ENCODE measurements at regions not wholly inside any gene's neighbourhood (a gene's known extent, or its start where the extent isn't known, plus 50 kb on each side); places are given as distances from the start of the nearest gene placed in this dataset.
"Not testable (repeated sequence)": the region's sequence is repeated elsewhere in the genome, so short reads cannot be mapped to it uniquely, and the experiment has no call there.

DNA sequence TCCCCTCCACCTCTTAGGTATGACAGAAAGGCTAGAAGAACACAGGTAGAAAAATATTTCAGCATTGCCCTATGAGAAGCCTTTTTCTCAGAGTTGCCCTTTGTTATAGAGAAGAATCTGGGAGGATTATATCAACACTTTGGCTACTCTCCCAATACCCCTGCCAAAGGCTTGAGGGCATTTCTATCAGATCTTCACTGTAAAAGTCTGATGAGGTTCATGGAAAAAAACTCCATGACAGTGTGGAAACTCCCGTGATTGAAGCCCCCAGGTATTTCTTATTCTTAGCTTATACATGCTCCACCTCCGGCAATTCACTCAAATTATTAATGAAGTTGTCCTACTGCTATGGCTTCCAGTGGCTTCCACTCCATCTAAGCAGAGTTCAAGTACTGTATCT lies 753.6 kb downstream of the CENPC start:
- no peaks in the 10 kb centered on the region for H3K4me1 ChIP-seq (ENCODE audit: control insufficient read depth, insufficient read depth, low read length)
- H3K9ac ChIP-seq (ENCODE audit: low read length), result no peak overlapping the region
- no peak overlapping the region for H3K27ac ChIP-seq (ENCODE audit: low read depth, low read length)
- no peak overlapping the region for H3K4me3 ChIP-seq (ENCODE audit: low read depth, low read length)
- H3K36me3 ChIP-seq (ENCODE audit: control insufficient read depth, insufficient read depth, low read length), result no peaks in the 10 kb centered on the region
- no peaks in the 10 kb centered on the region for H3K27me3 ChIP-seq (ENCODE audit: control insufficient read depth, insufficient read depth, low read length)
- H3K9me3 ChIP-seq (ENCODE audit: control insufficient read depth, insufficient read depth, low read depth, low read length), result no peaks in the 10 kb centered on the region

DNA sequence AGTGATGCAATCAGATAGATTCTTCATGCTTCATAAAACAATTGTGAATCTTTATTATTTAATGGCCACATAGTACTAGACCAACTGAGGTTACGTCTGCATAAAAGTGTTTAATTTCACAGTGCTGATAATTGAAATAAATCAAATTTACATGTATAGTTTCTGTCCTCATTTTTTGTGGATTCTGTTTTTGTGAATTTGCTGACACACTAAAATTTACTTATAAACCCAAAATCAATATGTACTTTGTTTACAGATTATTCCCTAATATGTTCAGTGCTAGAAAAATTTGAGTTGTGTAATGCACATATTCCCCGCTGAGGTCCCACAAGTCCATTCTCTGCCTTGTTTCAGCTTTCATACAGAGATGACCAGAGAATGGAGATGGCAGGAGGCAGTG lies 759.8 kb downstream of the CENPC start:
- no peaks in the 10 kb centered on the region for H3K36me3 ChIP-seq (ENCODE audit: control insufficient read depth, insufficient read depth, low read length)
- H3K9me3 ChIP-seq (ENCODE audit: control insufficient read depth, insufficient read depth, low read depth, low read length), result peaks cover 3% of the 10 kb centered on the region; the same call in 1 of the 2 replicates
- no peak overlapping the region for H3K4me3 ChIP-seq (ENCODE audit: low read depth, low read length)
- H3K27ac ChIP-seq (ENCODE audit: low read depth, low read length), result no peak overlapping the region
- no peak overlapping the region for H3K9ac ChIP-seq (ENCODE audit: low read length)
- no peaks in the 10 kb centered on the region for H3K4me1 ChIP-seq (ENCODE audit: control insufficient read depth, insufficient read depth, low read length)
- H3K27me3 ChIP-seq (ENCODE audit: control insufficient read depth, insufficient read depth, low read length), result no peaks in the 10 kb centered on the region

DNA sequence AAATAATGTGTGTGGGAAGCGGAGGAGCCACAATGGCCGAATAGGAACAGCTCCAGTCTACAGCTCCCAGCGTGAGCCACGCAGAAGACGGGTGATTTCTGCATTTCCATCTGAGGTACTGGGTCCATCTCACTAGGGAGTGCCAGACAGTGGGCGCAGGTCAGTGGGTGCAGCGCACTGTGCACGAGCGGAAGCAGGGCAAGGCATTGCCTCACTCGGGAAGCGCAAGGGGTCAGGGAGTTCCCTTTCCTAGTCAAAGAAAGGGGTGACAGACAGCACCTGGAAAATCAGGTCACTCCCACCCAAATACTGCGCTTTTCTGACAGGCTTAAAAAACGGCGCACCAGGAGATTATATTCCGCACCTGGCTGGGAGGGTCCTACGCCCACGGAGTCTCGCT lies 762.6 kb downstream of the CENPC start:
- H3K4me3 ChIP-seq (ENCODE audit: low read depth, low read length); H3K9ac ChIP-seq (ENCODE audit: low read length); H3K4me1 ChIP-seq (ENCODE audit: control insufficient read depth, insufficient read depth, low read length); H3K36me3 ChIP-seq (ENCODE audit: control insufficient read depth, insufficient read depth, low read length); H3K9me3 ChIP-seq (ENCODE audit: control insufficient read depth, insufficient read depth, low read depth, low read length); H3K27ac ChIP-seq (ENCODE audit: low read depth, low read length); H3K27me3 ChIP-seq (ENCODE audit: control insufficient read depth, insufficient read depth, low read length): not testable (repeated sequence)

DNA sequence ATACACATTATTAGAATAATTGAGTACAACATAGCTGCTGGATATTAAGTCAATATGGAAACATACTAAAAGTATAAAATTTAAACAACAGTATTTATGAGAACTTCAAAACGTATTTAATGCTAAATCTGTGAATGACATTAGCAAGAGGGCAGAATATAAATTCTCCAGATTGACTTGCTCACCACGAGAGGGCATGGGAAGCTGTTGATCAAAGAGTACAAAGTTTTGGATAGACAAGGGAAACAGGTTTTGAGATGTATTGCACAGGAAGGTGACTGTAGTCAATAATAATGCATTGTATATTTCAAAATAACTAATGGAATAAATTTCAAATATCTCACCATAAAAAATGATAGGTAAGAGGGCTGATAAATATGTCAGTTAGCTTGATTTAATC lies 768.2 kb downstream of the CENPC start:
- Histone ChIP-seq H3K36me3 (ENCODE audit: control insufficient read depth, insufficient read depth, low read length) (no peaks in the 10 kb centered on the region), H3K27me3 (ENCODE audit: control insufficient read depth, insufficient read depth, low read length) (no peaks in the 10 kb centered on the region), H3K9me3 (ENCODE audit: control insufficient read depth, insufficient read depth, low read depth, low read length) (0 out of 2 replicates have a peak, but pooled peaks cover 2% of the 10 kb centered on the region), H3K9ac (ENCODE audit: low read length) (no peak overlapping the region), H3K27ac (ENCODE audit: low read depth, low read length) (no peak overlapping the region), H3K4me1 (ENCODE audit: control insufficient read depth, insufficient read depth, low read length) (no peaks in the 10 kb centered on the region), H3K4me3 (ENCODE audit: low read depth, low read length) (no peak overlapping the region)

DNA sequence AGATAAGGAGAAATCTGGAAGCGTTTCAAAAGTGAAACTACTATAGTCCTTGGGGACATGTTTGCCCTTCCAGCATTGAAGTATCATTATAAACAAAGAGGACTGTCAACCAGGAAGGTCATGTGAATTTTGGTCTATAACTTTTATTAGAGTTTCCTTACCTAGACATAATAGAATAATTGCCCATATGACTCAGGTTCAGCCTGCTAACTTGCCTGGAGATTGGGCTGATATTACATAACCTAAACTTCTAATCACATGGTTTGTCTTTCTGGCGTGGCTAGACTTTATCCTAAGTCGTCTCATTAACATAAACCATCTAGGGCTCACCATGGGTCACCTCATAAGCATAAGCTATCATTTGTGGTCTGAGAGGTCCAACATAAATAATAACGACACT lies 775.9 kb downstream of the CENPC start:
- no peak overlapping the region for H3K4me3 ChIP-seq (ENCODE audit: low read depth, low read length)
- H3K4me1 ChIP-seq (ENCODE audit: control insufficient read depth, insufficient read depth, low read length), result peaks cover 5% of the 10 kb centered on the region; the same call in 1 of the 2 replicates
- H3K9ac ChIP-seq (ENCODE audit: low read length), result no peak overlapping the region
- no peaks in the 10 kb centered on the region; the same call in 1 of the 2 replicates for H3K36me3 ChIP-seq (ENCODE audit: control insufficient read depth, insufficient read depth, low read length)
- peaks cover 3% of the 10 kb centered on the region; the same call in 1 of the 2 replicates for H3K9me3 ChIP-seq (ENCODE audit: control insufficient read depth, insufficient read depth, low read depth, low read length)
- H3K27ac ChIP-seq (ENCODE audit: low read depth, low read length), result no peak overlapping the region
- no peaks in the 10 kb centered on the region for H3K27me3 ChIP-seq (ENCODE audit: control insufficient read depth, insufficient read depth, low read length)

DNA sequence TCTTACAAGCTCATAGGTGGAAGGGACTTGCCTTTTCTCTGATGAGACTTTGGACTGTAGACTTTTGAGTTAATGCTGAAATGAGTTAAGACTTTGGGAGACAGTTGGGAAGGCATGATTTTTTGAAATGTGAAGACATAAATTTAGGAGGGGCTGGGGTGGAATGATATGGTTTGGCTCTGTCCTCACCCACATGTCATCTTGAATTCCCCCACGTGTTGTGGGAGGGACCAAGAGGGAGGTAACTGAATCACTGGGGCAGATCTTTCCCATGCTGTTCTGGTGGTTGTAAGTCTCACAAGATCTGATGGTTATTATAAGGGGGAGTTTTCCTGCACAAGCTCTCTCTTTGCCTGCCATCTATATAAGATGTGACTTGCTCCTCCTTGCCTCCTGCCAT lies 777.9 kb downstream of the CENPC start:
- H3K36me3 ChIP-seq (ENCODE audit: control insufficient read depth, insufficient read depth, low read length), result no peaks in the 10 kb centered on the region; the same call in 1 of the 2 replicates
- no peaks in the 10 kb centered on the region for H3K27me3 ChIP-seq (ENCODE audit: control insufficient read depth, insufficient read depth, low read length)
- peaks cover 3% of the 10 kb centered on the region; the same call in 1 of the 2 replicates for H3K9me3 ChIP-seq (ENCODE audit: control insufficient read depth, insufficient read depth, low read depth, low read length)
- H3K27ac ChIP-seq (ENCODE audit: low read depth, low read length), result peak overlapping the region; percentile 41; the same call in 1 of the 2 replicates
- peaks cover 5% of the 10 kb centered on the region; the same call in 1 of the 2 replicates for H3K4me1 ChIP-seq (ENCODE audit: control insufficient read depth, insufficient read depth, low read length)
- no peak overlapping the region for H3K9ac ChIP-seq (ENCODE audit: low read length)
- H3K4me3 ChIP-seq (ENCODE audit: low read depth, low read length), result no peak overlapping the region

DNA sequence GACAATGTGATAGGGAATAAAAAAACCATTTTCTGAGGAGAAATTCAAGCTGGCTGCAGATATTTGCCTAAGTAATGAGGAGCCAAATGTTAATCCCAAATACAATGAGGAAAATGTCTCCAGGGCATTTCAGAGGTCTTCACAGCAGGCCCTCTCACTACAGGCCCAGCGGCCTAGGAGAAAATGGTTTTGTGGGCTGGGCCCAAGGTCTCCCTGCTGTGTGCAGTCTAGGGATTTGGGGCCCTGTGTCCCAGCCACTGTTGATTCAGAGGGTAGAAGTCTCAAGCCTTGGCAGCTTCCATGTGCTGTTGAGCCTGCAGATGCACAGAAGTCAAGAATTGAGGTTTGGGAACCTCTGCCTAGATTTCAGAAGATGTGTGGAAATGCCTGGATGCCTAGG lies 778.7 kb downstream of the CENPC start:
- H3K36me3 ChIP-seq (ENCODE audit: control insufficient read depth, insufficient read depth, low read length), result no peaks in the 10 kb centered on the region; the same call in 1 of the 2 replicates
- no peak overlapping the region; the same call in 1 of the 2 replicates for H3K4me3 ChIP-seq (ENCODE audit: low read depth, low read length)
- H3K9ac ChIP-seq (ENCODE audit: low read length), result no peak overlapping the region
- no peaks in the 10 kb centered on the region for H3K27me3 ChIP-seq (ENCODE audit: control insufficient read depth, insufficient read depth, low read length)
- peak overlapping the region; percentile 41; the same call in 1 of the 2 replicates for H3K27ac ChIP-seq (ENCODE audit: low read depth, low read length)
- peaks cover 5% of the 10 kb centered on the region; the same call in 1 of the 2 replicates for H3K4me1 ChIP-seq (ENCODE audit: control insufficient read depth, insufficient read depth, low read length)
- peaks cover 3% of the 10 kb centered on the region; the same call in 1 of the 2 replicates for H3K9me3 ChIP-seq (ENCODE audit: control insufficient read depth, insufficient read depth, low read depth, low read length)

DNA sequence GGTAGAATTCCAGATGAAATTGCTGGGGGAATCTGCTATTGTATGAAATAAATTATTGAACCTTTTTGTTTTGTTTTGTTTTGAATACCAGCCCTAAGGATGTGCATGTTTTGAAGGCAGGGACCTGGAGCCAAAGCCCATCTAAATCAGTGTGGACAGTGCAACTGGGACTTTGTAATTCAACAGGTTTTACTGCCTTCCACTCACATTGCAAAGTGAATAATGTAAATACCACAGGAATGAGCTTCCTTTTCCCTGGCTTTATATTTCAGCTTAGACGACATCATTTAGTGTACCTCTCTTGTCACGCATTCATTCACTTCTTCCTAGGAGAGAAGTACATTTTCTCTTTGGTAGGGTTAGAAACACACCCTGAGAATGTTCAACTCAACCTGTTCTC lies 795.0 kb downstream of the CENPC start:
- Histone ChIP-seq H3K27ac (ENCODE audit: low read depth, low read length) (no peak overlapping the region), H3K36me3 (ENCODE audit: control insufficient read depth, insufficient read depth, low read length) (no peaks in the 10 kb centered on the region), H3K9me3 (ENCODE audit: control insufficient read depth, insufficient read depth, low read depth, low read length) (no peaks in the 10 kb centered on the region), H3K9ac (ENCODE audit: low read length) (no peak overlapping the region), H3K27me3 (ENCODE audit: control insufficient read depth, insufficient read depth, low read length) (no peaks in the 10 kb centered on the region), H3K4me1 (ENCODE audit: control insufficient read depth, insufficient read depth, low read length) (no peaks in the 10 kb centered on the region), H3K4me3 (ENCODE audit: low read depth, low read length) (no peak overlapping the region)

DNA sequence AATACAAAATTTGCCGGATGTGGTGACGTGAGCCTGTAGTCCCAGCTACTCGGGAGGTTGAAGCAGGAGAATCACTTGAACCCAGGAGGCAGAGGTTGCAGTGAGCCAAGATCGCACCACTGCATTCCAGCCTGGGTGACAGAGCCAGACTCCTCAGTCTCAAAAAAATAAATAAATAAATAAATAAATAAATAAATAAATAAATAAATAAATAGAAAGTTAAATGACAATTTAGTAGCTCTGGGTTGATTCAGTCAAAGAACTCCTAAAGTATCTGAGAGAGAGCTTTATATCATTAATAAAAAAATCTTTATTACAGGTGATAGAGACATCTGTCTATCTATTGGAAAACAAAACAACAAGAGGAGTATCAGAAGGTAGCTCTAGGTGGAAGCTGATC lies 798.4 kb downstream of the CENPC start:
- not testable (repeated sequence) for H3K27me3 ChIP-seq (ENCODE audit: control insufficient read depth, insufficient read depth, low read length); H3K4me1 ChIP-seq (ENCODE audit: control insufficient read depth, insufficient read depth, low read length); H3K9me3 ChIP-seq (ENCODE audit: control insufficient read depth, insufficient read depth, low read depth, low read length); H3K36me3 ChIP-seq (ENCODE audit: control insufficient read depth, insufficient read depth, low read length); H3K27ac ChIP-seq (ENCODE audit: low read depth, low read length); H3K4me3 ChIP-seq (ENCODE audit: low read depth, low read length); H3K9ac ChIP-seq (ENCODE audit: low read length)

DNA sequence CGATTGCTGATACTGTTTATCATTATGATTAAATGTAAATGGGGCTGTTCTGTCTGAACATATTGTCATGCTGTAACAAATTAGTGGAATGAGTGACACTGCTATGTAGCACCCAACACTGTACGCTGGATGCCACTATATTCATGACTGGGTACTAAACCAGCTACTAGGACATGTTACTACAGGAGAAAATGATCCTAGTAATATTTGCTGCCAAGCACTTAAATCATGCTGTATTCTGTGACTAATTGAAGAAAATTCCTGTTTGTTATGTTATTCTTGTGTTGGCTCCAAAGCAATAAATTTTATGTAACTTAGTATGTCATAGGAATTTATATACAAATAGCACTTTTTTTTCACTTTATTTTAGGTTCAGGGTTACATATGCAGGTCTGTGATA lies 804.2 kb downstream of the CENPC start:
- H3K36me3 ChIP-seq (ENCODE audit: control insufficient read depth, insufficient read depth, low read length), result no peaks in the 10 kb centered on the region
- no peak overlapping the region for H3K4me3 ChIP-seq (ENCODE audit: low read depth, low read length)

DNA sequence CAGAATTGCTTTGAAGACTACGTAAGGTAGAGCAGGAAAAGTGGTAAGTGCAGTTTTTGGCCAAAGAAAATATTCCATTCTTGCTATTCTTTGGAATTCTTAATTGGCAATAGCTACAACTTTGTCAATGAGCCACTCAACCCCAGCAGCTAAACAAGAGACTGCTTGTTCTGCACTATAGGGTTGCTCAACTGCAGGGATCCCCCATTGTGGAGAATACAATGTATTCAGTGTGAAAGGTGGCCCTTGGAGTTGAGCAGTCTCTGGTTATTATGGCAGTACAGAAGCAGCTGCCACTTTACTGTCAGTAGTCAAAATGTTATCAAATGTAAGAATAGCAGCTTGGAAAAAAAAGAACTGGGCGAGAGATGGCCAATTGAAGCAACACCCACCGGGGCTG lies 808.7 kb downstream of the CENPC start:
- Histone ChIP-seq H3K9me3 (ENCODE audit: control insufficient read depth, insufficient read depth, low read depth, low read length) (no peaks in the 10 kb centered on the region), H3K27ac (ENCODE audit: low read depth, low read length) (no peak overlapping the region), H3K4me1 (ENCODE audit: control insufficient read depth, insufficient read depth, low read length) (no peaks in the 10 kb centered on the region), H3K27me3 (ENCODE audit: control insufficient read depth, insufficient read depth, low read length) (no peaks in the 10 kb centered on the region), H3K9ac (ENCODE audit: low read length) (no peak overlapping the region), H3K4me3 (ENCODE audit: low read depth, low read length) (no peak overlapping the region), H3K36me3 (ENCODE audit: control insufficient read depth, insufficient read depth, low read length) (no peaks in the 10 kb centered on the region)

More for the DNA sequence above, 804.2 kb downstream of the CENPC start:
- no peaks in the 10 kb centered on the region for H3K27me3 ChIP-seq (ENCODE audit: control insufficient read depth, insufficient read depth, low read length)
- no peak overlapping the region for H3K27ac ChIP-seq (ENCODE audit: low read depth, low read length)
- H3K9me3 ChIP-seq (ENCODE audit: control insufficient read depth, insufficient read depth, low read depth, low read length), result no peaks in the 10 kb centered on the region
- no peaks in the 10 kb centered on the region for H3K4me1 ChIP-seq (ENCODE audit: control insufficient read depth, insufficient read depth, low read length)
- no peak overlapping the region for H3K9ac ChIP-seq (ENCODE audit: low read length)

DNA sequence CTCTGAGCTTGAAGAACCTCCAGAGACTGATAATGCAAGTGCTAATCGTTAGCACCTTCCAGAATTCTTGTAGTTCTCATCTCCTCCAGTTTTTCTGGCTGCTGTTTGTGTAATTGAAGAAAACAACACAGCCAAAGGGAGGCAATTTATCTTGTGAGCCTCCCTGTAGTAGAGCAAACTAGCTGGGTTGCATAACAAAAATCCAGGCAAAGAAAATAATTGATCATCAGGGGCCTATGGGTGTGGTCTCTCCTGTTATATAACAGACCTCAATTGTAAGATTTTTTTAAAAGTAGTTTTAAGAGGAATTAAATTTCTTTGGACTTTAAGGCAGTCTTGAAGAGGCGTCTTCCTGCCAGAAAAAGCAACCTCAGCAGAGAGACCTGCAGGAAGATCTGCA lies 817.0 kb downstream of the CENPC start:
- Histone ChIP-seq H3K36me3 (ENCODE audit: control insufficient read depth, insufficient read depth, low read length) (no peaks in the 10 kb centered on the region), H3K9ac (ENCODE audit: low read length) (no peak overlapping the region), H3K4me3 (ENCODE audit: low read depth, low read length) (no peak overlapping the region), H3K9me3 (ENCODE audit: control insufficient read depth, insufficient read depth, low read depth, low read length) (no peaks in the 10 kb centered on the region), H3K27me3 (ENCODE audit: control insufficient read depth, insufficient read depth, low read length) (no peaks in the 10 kb centered on the region), H3K4me1 (ENCODE audit: control insufficient read depth, insufficient read depth, low read length) (0 out of 2 replicates have a peak, but pooled peaks cover 2% of the 10 kb centered on the region), H3K27ac (ENCODE audit: low read depth, low read length) (no peak overlapping the region)
